C4-2B (cell line): ENCODE measurements at regions not wholly inside any gene's neighbourhood (a gene's known extent, or its start where the extent isn't known, plus 50 kb on each side); places are given as distances from the start of the nearest gene placed in this dataset.

ENCODE experiments used
- H3K27ac ChIP-seq: fragments of 450-650 bp; 2 replicates; pipeline ENCODE4 v1.5.1; 2017
- ZFX ChIP-seq: fragments of 450-650 bp; IDR thresholded peaks from 2 replicates; pipeline ENCODE4 v1.6.1; 2017
- TF ChIP-seq, protein P1 (sequence below): fragments of 450-650 bp; conservative IDR thresholded peaks from 2 replicates; pipeline ENCODE4 v1.5.1; 2017; ENCODE audit warnings: mild to moderate bottlenecking

DNA sequence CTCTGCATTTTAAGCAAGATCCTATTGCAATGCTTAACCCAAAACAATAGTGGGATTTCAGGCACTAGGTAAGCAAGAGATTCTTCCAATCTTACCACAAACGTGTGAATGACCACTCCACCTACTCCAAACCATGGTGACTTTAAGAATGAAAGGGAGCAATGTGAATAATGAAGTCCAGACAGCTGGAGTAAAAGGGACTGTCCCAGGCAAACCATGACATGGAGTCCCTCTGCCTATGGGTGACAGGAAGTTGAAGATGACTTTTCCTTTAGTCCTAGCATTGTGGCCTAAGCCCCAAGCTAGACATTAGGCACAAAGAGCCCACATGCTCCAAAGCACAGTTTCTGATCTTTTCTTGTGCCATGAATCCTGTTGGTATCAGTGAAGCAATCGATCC is 179.0 kb downstream of the SHQ1 start:
- TF ChIP-seq, protein P1, sequence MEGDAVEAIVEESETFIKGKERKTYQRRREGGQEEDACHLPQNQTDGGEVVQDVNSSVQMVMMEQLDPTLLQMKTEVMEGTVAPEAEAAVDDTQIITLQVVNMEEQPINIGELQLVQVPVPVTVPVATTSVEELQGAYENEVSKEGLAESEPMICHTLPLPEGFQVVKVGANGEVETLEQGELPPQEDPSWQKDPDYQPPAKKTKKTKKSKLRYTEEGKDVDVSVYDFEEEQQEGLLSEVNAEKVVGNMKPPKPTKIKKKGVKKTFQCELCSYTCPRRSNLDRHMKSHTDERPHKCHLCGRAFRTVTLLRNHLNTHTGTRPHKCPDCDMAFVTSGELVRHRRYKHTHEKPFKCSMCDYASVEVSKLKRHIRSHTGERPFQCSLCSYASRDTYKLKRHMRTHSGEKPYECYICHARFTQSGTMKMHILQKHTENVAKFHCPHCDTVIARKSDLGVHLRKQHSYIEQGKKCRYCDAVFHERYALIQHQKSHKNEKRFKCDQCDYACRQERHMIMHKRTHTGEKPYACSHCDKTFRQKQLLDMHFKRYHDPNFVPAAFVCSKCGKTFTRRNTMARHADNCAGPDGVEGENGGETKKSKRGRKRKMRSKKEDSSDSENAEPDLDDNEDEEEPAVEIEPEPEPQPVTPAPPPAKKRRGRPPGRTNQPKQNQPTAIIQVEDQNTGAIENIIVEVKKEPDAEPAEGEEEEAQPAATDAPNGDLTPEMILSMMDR, result no peak
- no peak for TF ChIP-seq ZFX

GRCh38 chr3:72666447-72666755 is 181.8 kb downstream of the SHQ1 start:
- no peak overlapping the region for H3K27ac ChIP-seq
- TF ChIP-seq, protein P1, result no peak
- no peak for TF ChIP-seq ZFX

More for the DNA sequence above, 179.0 kb downstream of the SHQ1 start:
- no peak overlapping the region for H3K27ac ChIP-seq

- no peak for TF ChIP-seq ZFX
- TF ChIP-seq, protein P1, result peak; percentile 52
These were observed 182.4 kb downstream of the SHQ1 start for GRCh38 chr3:72665701-72666446.

GRCh38 chr3:72665103-72665502 is 183.1 kb downstream of the SHQ1 start:
- TF ChIP-seq ZFX, result no peak
- TF ChIP-seq, protein P1, result no peak

More at GRCh38 chr3:72665701-72666446, 182.4 kb downstream of the SHQ1 start:
- H3K27ac ChIP-seq, result no peak overlapping the region

DNA sequence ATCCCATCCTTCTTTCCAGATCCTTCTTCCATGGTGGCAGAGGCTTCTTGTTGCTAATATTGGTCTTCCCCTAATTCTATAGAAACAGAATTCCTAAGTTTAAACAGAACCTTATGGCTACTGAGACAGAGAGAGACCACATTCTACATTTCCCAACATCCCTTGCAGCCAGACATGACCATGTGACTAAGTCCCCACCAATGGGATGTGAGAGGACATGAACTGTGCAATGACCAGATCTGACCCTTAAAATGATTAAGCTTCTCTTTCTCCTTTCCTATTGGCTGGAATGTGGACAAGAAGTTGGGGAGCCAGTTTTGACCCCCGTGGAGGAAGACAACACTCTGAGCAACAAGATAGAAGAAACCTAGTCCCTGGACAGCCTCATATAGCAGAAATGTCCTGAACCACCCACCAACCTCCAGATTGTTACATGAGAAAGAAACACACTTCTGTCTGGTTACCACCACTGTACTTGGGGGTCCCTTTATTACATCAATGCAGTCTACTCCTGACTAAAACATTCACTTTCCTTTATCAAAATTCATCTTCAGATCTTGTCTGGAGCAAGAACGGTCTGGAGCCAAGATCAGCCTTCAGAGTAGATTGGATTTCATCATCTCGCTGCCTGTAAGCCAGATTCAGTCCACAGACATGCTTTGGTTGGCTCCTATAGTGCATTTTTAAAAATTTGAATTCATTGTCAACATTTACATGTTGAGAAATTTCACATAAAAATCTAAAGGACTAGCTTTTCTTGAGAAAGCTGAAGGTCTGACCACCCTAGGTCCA is 183.9 kb downstream of the SHQ1 start:
- H3K27ac ChIP-seq, result no peak overlapping the region
- no peak for TF ChIP-seq ZFX
- TF ChIP-seq, protein P1, result no peak

More at GRCh38 chr3:72665103-72665502, 183.1 kb downstream of the SHQ1 start:
- no peak overlapping the region for H3K27ac ChIP-seq

DNA sequence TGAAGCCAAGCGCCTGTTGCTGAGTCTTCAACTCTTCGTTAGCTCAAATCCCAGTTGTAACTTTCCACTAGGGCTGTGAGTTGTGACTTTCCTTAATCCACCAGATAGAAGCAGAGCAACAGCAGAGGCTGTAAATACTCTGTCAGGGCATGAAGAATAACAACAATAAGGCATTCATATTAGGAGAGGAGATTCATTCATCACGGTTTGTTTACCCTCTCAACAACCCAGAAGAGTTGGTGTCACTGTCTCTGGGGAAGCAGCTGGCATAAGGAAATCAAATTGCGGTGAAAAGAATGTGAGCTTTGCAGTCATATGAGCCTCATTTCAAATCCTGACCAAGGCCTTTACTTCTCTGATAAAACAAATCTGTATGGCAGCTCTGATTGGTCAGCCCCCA is 184.8 kb downstream of the SHQ1 start:
- TF ChIP-seq, protein P1, result no peak
- TF ChIP-seq ZFX, result no peak
- no peak overlapping the region for H3K27ac ChIP-seq

GRCh38 chr3:72661115-72661457 is 187.2 kb downstream of the SHQ1 start:
- no peak for TF ChIP-seq ZFX
- TF ChIP-seq, protein P1, result no peak
- peak overlapping the region; percentile 70 for H3K27ac ChIP-seq
